ENCODE measurements at regions not wholly inside any gene's neighbourhood (a gene's known extent, or its start where the extent isn't known, plus 50 kb on each side); places are given as distances from the start of the nearest gene placed in this dataset.

DNA sequence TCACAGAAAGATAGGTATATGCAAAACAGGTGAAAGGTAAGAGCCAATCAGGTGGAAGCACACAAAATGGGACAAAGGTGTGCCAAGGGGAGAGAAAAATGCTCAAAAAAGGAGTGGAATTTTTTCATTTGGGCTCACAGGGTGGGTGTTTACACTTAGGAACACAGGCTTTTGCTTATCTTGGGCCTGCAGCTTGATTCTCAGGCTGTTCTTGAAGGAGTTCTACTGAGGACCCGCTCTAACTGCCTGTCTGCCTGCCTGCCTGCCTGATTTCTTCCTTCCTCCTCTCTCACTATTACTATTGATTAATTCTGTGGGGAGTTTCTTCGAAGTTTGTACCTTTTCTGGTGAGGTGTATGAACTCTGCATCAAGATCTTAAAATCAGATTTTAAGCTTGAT, 120.3 kb upstream of the CTSO start:
- TF ChIP-seq, protein P1, sequence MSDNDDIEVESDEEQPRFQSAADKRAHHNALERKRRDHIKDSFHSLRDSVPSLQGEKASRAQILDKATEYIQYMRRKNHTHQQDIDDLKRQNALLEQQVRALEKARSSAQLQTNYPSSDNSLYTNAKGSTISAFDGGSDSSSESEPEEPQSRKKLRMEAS (IDR thresholded peaks at IDR 0.05) = no peak
- TF ChIP-seq, protein P2, sequence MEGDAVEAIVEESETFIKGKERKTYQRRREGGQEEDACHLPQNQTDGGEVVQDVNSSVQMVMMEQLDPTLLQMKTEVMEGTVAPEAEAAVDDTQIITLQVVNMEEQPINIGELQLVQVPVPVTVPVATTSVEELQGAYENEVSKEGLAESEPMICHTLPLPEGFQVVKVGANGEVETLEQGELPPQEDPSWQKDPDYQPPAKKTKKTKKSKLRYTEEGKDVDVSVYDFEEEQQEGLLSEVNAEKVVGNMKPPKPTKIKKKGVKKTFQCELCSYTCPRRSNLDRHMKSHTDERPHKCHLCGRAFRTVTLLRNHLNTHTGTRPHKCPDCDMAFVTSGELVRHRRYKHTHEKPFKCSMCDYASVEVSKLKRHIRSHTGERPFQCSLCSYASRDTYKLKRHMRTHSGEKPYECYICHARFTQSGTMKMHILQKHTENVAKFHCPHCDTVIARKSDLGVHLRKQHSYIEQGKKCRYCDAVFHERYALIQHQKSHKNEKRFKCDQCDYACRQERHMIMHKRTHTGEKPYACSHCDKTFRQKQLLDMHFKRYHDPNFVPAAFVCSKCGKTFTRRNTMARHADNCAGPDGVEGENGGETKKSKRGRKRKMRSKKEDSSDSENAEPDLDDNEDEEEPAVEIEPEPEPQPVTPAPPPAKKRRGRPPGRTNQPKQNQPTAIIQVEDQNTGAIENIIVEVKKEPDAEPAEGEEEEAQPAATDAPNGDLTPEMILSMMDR (IDR thresholded peaks at IDR 0.05 in 2 of 3, conservative IDR thresholded peaks at IDR 0.05 in 1 of 3; ENCODE audit: borderline replicate concordance in 1 of 3, insufficient read depth in 1 of 3, low read depth in 2 of 3, low read length in 2 of 3) = no peak
- TF ChIP-seq CEBPB (IDR thresholded peaks at IDR 0.05; ENCODE audit: low read depth) (no peak), CBX3 (IDR thresholded peaks at IDR 0.05; ENCODE audit: low read depth) (no peak), POLR2A (IDR thresholded peaks at IDR 0.05; ENCODE audit: borderline replicate concordance, extremely low read depth, insufficient read depth, insufficient read length) (no peak), ELF1 (IDR thresholded peaks at IDR 0.05; ENCODE audit: borderline replicate concordance, low read depth) (no peak), EZH2phosphoT487 (IDR thresholded peaks at IDR 0.05; ENCODE audit: borderline replicate concordance) (no peak), SIN3A (IDR thresholded peaks at IDR 0.05; ENCODE audit: low read depth) (no peak), EZH2 (IDR thresholded peaks at IDR 0.05) (no peak), FOSL1 (IDR thresholded peaks at IDR 0.05; ENCODE audit: low read depth) (no peak), RAD21 (IDR thresholded peaks at IDR 0.05; ENCODE audit: low read depth) (no peak)

All from HCT116 (cell line).